ENCODE measurements at regions not wholly inside any gene's neighbourhood (a gene's known extent, or its start where the extent isn't known, plus 50 kb on each side); places are given as distances from the start of the nearest gene placed in this dataset.
"Not testable (repeated sequence)": the region's sequence is repeated elsewhere in the genome, so short reads cannot be mapped to it uniquely, and the experiment has no call there.

- not testable (repeated sequence) for DNase-seq (ENCODE audit: low spot score)
Observed at GRCh38 chr12:124218650-124219049, 76.2 kb upstream of the RFLNA start.

GRCh38 chr12:124222368-124223245, 72.3 kb upstream of the RFLNA start:
- DNase-seq (ENCODE audit: low spot score): no peak

GRCh38 chr12:124223733-124224138, 71.2 kb upstream of the RFLNA start:
- not testable (repeated sequence) for DNase-seq (ENCODE audit: low spot score)

- DNase-seq (ENCODE audit: low spot score): no peak
Observed at GRCh38 chr12:124224535-124225110, 70.3 kb upstream of the RFLNA start.

- DNase-seq (ENCODE audit: low spot score): no peak
Observed at GRCh38 chr12:124225730-124226129, 69.2 kb upstream of the RFLNA start.

- no peak for DNase-seq (ENCODE audit: low spot score)
Observed at GRCh38 chr12:124227951-124228711, 66.8 kb upstream of the RFLNA start.

- no peak for DNase-seq (ENCODE audit: low spot score)
Observed at GRCh38 chr12:124229520-124229919, 65.4 kb upstream of the RFLNA start.

GRCh38 chr12:124230117-124230757, 64.7 kb upstream of the RFLNA start:
- DNase-seq (ENCODE audit: low spot score): no peak

- no peak for DNase-seq (ENCODE audit: low spot score)
Observed at GRCh38 chr12:124230789-124231188, 64.1 kb upstream of the RFLNA start.

- DNase-seq (ENCODE audit: low spot score): no peak
Observed at GRCh38 chr12:124231980-124232653, 62.8 kb upstream of the RFLNA start.

GRCh38 chr12:124232654-124232987, 62.3 kb upstream of the RFLNA start:
- no peak for DNase-seq (ENCODE audit: low spot score)

GRCh38 chr12:124233041-124233796, 61.7 kb upstream of the RFLNA start:
- peak; percentile 83 for DNase-seq (ENCODE audit: low spot score)

- DNase-seq (ENCODE audit: low spot score): no peak
Observed at GRCh38 chr12:124233846-124234640, 60.9 kb upstream of the RFLNA start.

GRCh38 chr12:124236625-124237031, 58.3 kb upstream of the RFLNA start:
- peak; percentile 73 for DNase-seq (ENCODE audit: low spot score)

- DNase-seq (ENCODE audit: low spot score): no peak
Observed at GRCh38 chr12:124238886-124239285, 56.0 kb upstream of the RFLNA start.

GRCh38 chr12:124240493-124240892, 54.4 kb upstream of the RFLNA start:
- DNase-seq (ENCODE audit: low spot score): no peak

- DNase-seq (ENCODE audit: low spot score): no peak
Observed at GRCh38 chr12:124241776-124242528, 52.9 kb upstream of the RFLNA start.

- no peak for DNase-seq (ENCODE audit: low spot score)
Observed at GRCh38 chr12:124242529-124243065, 52.3 kb upstream of the RFLNA start.

GRCh38 chr12:124243936-124244335, 51.0 kb upstream of the RFLNA start:
- DNase-seq (ENCODE audit: low spot score): no peak
